ENCODE measurements at regions not wholly inside any gene's neighbourhood (a gene's known extent, or its start where the extent isn't known, plus 50 kb on each side); places are given as distances from the start of the nearest gene placed in this dataset.

DNA sequence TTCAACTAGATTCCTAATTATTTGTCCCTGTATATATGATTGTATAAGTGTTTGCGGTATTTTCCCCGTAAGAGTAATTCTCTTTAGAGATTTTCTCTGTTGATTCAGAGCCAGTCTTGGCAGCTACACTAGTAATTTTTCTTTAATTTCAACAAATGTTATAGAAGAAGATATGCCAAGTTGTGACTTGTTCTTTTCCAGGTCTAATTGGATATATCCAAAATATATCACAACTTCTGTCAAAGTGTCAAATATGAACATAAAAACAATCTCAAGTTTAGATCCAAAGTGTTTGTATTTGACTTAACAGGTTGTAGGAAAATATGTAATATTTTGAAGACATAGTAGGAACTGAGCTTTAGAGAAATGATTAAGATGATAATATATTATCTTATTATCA lies 733.9 kb upstream of the SLITRK5 start:
- DNase-seq, result no peak

DNA sequence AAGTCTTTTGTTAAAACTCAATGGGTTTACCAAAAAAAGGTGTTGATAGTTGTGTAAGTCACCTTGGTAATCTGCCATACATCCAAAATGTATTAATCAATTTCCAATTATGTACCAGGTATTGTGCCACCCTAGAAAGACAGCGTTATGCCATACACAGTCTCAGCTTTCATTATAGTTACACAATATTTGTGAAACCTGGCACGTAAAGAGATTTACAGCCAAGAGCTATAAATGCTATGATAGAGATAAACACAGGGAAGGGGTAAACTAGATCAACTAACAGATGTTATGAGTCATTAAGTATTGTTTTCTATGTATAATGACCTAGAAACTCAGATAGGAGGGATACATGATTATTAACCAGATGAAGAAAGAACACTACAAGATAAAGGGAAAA lies 725.6 kb upstream of the SLITRK5 start:
- DNase-seq, result no peak

DNA sequence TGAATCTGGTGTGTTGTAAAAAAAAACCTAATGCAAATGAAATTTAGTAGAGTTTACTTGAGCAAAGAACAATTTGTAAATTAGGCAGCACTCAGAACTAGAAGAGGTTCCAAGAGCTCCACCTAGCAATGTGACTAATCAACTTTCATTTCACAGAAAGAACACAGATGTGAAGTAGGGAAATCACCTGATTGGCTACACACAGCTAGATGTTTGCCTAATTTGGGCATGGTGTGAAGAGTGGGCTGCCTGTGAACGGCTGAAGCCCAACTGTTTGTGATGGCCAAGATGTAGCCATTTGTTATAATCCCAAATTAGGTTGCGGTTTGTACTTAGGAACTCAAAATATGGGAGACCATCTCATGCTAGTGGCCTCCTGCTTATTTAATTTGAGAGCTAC lies 724.4 kb upstream of the SLITRK5 start:
- no peak for DNase-seq

DNA sequence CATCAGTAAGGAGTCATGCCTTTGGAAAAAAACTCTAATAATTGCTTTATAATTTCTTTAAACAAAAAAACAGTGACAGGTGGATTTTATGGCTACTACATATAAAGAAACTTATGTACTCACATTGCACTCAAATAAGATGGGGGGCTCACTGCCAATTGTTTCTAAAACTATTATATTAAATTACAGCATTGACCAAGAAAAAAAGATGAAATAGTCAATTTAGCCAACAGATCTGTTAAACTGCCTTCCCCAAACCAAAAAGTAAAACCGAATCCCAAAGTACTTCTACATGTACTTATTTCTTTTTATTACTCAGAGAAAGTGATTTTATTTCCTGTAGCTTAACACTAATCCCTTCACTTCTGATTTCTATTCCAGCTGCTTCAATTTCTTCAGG lies 716.8 kb upstream of the SLITRK5 start:
- DNase-seq, result no peak

DNA sequence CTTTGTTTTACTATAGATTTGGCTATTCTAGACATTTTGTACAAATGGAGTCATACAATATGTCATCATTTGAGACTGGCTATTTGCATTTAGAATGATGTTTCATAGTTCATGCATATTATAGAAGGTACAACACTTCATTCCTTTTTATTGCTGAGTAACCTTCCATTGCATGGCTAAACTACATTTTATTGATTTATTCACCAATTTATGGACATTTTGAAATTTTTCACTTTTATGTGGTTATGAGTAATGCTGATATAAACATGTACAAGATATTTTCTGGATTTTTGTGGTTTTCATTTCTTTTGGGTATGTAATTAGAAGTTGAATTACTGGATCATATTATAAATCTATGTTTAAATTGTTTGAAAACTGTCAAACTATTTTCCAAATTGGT lies 710.3 kb upstream of the SLITRK5 start:
- no peak for DNase-seq

DNA sequence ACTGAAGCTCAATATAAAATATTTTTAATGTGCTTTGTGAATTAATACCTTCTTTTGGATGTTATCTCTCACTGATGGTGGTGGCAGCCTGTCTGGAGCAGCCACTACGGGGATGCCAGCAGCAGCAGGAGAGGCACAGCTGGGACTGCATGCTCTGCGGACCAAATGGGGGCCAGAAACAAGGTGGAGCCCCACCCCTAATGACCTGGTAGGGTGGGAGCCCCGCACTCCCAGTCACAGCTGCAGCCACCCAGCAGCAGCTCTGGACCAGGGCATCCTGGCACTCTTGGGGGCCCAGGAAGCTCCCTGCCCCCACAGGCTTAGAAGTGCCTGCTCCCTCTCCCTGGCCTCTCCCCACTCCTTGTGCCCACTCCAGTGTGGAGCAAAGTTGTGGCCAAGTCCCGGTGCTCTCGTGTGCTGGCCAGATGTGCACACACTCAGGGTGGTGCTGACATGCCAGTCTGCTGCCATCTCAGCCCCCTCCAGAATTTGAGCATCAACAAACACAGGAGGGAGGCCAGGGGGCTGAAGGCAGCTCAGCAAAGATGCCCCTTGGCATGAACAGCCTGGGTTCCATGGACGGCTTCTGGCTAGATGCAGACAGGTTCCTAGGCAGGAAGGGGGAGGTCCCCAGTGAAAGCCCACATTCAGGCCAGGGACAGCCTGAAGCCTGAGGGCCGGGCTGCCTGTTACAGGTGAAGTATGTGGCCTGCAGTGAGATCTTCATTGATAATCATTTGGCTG lies 696.7 kb upstream of the SLITRK5 start:
- no peak for DNase-seq

DNA sequence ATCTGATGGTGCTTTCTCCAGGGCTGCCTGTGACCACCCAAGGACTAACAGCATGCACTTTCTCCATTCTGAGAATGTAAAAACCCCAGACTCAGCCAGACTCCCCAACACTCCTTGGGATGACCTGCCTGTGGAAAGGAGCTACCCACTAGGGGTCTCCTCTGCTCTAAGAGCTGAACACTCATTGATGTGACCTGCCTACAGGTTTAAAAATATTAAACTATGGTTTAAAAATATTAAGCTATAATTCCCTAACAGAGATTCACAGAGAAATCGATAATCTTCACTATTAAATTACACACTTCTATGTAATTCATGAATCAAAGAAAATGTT lies 696.2 kb upstream of the SLITRK5 start:
- no peak for DNase-seq

DNA sequence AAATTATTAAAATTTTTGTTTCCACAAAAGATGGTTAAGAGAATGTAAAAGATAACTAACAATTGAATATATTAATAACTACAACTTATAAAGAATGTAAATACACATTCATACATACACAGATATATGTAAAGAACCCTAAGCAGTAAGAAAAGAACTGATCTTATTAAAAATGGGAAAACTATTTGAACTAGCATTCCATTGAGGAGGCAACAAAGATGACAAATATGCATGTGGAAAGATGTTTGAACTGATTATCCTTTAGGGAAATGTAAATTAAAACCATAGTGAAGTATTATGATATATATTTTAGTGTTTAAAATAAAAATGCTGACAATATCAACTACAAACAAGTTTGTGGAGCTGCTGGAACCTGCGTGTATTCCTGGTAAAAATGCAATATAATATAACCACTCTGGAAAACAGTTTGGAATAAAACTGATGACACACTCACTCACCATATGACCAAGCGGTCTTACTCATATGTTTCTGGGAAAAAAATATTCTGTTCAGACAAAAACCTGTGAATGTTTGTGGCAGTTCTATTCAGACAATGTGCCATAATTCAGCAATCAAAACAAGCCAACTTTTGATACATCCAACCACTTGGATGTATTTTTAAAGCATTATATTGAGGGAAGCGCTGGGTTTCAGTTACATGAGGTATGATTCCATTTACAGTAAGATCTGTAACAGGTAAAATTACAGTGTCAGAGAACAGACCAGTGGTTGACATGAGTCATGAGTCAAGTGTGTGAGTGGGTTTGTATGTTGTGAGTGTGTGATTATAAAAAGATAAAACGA lies 694.4 kb upstream of the SLITRK5 start:
- no peak for DNase-seq

DNA sequence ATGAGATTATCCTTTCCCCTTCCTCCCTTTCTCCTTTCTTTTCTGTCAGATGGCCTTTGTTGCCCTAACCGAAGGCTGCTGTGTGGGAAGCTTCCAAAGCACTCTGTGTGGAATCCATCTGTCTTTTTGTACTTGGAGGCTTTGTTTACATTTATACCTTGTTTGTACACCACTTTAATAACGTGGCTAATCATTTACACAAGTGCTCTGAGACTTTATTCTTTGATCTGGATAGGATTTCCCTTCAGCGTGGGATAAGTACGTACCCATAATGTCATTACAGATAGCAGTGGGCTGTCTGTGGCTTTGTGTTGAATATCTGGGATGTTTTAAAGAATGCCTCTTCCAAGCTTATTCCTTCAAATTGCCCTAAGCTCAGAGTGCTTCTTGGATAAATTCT lies 684.7 kb upstream of the SLITRK5 start:
- DNase-seq, result no peak

DNA sequence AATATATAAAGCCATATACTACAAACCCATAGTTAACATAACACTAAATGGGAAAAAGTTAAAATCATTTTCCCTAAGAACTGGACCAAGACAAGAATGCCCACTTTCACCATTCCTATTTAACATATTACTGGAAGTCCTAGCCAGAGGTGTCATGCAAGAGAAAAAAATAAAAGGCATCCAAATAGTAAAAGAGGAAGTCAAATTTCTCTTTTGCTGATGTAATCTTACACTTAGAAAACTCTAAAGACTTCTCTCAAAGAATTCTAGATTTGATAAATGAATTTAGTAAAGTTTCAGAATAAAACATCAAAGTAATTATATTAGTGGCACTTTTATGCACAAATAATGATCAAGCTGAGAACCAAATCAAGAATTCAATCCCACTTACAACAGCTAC lies 678.9 kb upstream of the SLITRK5 start:
- no peak for DNase-seq

DNA sequence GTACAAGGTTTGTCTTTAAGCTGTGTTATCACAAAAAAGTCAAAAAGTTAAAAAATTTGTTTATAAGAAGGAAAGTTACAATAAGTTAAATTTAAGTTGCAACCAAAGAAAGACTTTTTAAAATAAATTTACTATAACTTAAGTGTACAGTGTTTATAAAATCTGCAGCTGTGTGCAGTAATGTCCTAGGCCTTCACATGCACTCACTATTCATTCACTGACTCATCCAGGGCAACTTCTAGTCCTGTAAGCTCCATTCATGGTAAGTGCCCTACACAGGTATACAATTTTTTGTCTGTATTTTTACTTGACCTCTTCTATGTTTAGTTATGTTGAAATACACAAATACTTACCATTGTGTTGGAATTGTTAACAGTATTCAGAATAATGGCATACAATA lies 667.9 kb upstream of the SLITRK5 start:
- no peak for DNase-seq

DNA sequence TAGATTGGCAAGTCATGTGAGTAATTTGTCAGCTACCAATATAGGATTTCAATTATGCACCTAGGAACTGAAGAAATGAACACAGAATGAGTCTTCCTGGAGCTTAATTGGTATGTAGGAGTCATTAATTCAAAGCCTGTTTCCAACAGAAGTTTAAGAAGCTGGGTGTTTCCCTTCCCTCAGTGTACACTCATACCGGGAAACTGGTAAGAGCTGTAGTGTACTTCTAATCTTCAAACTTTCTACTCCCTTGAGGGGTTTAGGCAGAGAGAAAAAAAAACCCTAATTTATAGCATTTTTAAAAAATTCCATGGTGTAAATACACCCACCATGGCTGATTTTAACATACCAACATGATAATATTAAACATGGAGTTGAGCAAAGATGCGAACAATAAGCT lies 665.7 kb upstream of the SLITRK5 start:
- DNase-seq, result no peak

DNA sequence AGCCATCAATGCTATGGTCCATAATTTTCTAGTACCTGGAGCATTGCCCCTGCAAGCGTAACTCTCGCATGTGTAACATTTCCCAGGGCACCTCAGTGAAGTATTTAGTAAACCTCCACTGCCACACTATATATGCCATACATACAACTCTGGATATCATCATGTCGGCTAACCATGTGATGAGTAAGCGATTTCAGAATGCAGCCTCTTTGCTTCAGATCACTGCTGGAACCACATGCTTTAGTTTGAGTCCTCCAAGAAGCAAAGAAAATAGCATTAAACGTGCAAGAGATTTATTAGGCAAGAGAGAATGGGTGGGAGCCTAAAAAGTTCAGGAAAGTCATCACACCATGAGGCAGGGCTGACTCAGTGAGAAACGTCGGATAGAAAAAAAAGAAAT lies 635.6 kb upstream of the SLITRK5 start:
- DNase-seq, result no peak

DNA sequence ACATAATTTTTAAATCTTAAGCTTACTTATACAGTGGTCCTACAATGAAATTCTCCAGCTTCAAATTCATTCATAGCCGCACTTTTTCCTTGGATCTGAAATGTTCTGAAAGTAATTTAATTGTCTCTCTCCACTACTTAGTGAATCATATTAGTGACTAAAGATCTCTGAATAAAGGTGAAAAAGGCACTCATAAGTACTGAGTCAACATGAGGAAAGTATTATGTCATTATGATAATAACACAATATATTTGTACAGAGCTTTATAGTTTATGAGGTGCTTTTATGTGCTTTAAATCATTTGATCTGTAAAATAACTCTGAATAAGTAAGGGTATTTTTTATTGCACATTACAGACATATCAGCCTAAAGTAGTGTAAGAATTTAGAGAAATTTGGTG lies 628.2 kb upstream of the SLITRK5 start:
- DNase-seq, result no peak

DNA sequence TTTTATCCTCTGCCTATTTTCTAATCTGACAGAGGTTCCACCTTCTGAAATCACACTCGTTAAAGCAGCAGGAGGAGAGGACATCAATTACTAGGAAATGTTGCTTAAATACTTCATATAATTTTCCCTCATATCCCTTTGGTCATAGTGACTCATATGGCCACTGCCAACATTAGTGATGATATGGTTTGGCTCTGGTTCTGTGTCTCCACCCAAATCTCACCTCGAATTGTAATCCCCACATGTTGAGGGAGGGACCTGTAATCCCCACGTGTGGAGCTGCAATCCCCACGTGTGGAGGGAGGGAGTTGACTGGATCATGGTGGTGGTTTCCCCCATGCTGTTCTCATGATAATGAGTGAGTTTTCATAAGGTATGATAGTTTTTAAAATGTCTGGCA lies 618.4 kb upstream of the SLITRK5 start:
- DNase-seq, result no peak

DNA sequence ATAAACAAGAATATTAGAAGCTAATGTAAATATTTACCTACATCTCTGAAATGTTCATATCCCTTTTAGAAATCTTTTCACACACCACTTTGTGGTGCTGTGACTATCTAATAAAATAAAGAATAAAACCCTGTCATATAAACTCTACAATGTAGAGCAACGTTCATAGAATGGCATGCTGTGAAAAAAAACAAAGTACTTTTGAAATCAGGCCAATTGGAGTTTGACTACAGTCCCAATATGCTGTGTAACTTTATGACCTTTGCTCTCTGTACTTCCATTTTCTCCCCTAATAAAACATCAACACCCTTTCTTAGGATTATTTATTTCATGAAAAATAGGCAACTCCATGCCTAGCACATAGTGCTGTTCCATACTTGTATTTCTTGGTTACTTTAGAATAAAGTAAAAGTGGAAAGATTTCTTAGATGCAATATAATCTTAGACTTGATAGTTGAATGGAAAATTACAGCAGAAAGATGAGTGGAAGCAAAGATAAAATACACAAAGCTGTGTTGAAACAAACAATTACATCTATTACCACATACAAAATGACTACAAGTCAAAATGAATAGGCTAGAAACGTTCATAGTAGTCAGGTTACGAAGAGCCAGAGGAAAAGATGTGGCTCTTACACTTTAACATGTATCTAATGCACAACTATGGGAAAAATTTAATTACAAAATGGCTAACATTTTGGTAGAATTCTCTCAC lies 613.2 kb upstream of the SLITRK5 start:
- no peak for DNase-seq

DNA sequence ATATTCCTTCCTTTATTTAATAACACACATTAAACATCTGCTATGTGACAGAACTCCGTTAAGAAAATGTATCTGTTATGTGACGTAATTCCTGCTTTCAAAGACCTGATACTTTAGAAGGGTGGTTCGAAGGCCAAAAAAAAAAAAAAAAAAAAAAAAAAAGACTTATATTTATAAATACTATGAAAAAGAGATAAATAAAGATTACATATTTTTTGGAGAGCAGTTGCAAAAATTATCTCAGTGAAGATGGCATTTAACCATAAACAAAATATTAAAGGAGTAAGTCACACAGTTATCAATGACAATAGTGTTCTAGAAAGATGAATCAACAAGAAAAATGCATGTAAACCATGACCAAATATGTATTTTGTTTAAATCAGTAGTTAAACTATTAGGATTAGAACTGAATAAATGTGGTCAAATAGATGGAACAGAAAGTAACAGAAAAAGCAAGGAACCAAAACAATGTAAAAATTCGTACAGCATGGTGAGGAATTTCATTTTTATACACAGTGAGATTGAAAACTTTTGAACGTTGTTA lies 612.3 kb upstream of the SLITRK5 start:
- no peak for DNase-seq

DNA sequence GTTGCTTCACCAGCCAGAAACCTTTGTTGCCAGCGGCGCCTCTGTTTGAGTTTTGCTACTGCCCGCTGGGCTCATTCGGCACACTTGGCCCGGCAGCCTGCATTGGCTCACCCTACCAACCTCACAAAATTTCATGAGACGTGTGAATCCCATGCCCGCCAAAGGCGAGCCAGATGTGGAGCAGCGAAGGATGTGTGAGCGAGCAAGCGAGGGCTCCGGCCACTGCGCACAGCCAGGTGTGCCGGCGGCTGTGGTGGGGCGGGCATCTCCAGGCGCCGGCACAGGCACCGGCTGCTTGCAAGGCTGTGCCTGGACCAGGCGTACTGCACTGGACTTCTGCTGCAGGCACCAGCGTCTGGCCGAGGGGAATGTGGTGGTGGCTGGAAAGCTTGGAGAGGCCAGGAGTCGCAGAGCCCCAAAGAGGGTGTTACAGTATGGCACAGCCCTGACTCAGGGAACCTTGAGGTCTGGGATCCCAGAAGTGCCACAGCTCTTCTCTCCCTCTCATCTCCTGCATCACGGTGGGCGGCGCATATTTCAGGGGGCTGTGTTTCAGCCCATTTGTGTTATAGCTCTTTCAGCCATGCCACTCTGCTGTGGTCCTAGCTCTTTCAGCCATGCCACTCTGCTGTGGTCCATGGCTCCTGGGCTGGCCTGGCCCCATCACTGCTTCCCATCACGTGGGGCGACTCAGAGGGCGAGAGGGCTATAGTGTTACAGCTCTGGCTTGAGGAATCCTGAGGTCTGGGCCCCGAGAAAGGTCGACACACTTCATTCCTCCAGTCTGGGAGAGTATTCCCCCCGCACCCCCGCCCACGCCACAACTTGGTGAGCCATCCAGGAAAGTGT lies 592.0 kb upstream of the SLITRK5 start:
- DNase-seq, result no peak

DNA sequence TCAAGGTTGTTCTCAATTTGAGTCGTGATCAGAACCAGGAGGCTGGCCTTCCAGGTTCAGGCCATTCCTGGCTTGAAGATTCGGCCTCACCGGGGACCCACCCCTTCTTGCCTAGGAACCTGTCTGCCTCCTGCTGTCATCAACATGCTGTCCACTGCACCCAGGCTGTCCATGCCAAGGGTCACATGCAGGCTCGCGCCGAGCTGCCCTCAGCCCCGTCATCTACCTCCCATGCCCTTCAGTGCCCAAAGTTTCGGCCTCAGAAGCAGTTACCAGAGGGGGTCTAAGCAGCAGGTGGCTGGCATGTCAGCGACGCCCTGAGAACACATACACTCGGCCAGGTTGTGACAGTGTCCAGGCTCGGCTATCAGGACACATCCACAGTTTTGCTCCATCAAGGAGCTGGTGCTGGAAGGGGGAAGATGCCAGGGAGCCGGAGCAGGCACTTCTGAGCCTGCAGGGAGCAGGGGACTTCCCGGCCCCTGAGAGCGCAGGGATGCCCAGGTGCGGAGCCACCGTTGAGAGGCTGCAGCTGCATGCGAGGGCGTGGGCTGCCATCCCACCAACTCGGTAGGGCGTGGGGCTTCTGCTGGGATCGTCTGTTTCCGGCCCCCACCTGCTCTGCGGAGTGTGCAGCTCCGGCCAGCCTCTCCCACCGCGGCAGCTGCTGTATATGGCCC lies 590.9 kb upstream of the SLITRK5 start:
- no peak for DNase-seq

DNA sequence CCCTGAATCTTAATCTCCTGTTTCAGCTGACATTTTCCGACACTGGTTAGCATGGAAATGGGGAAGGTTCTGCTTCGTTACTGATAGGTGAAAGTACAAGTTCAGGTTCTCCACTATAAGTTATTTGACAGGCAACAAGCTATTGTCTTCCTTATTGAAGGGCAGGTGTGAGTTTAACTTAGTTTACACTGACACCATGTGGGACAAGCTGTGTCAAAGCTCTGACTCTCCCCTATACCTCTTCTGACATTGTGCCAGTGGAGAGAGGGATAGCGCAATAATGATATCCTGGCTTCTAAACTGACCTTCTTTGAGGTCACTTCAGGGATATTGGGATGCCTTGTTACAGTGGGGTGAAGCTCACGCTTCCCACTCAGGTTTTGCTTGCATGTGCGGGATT lies 587.0 kb upstream of the SLITRK5 start:
- DNase-seq, result no peak

DNA sequence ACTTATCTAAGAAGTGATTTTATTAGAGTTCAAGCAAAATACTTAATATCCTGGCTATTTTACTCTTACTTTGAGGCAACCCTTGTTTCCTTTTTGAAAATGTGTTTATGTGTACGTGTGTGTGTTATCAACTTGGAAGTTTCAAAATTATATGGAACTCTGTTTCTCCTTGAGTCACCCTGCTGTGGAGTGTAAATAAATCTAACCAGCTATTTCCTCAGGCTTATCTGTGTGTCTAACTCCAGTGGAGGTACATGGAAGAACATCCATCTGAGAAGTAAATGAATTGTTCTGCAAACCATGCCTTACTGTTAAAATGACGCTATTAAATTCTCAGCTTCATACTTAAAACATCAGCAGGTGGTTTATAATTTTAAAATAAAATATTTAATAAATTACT lies 583.4 kb upstream of the SLITRK5 start:
- no peak for DNase-seq

Measured in anterior cingulate cortex (tissue), 58 donors.